C4-2B (cell line): ENCODE measurements at regions not wholly inside any gene's neighbourhood (a gene's known extent, or its start where the extent isn't known, plus 50 kb on each side); places are given as distances from the start of the nearest gene placed in this dataset.

Experiments
- CTCF ChIP-seq: fragments of 450-650 bp; conservative IDR thresholded peaks from 2 replicates; pipeline ENCODE4 v1.5.1; 2017; ENCODE audit warnings: mild to moderate bottlenecking
- ZFX ChIP-seq: fragments of 450-650 bp; IDR thresholded peaks from 2 replicates; pipeline ENCODE4 v1.6.1; 2017

GRCh38 chr2:126356631-126357030 lies 299.3 kb upstream of the GYPC start:
- TF ChIP-seq CTCF (no peak), ZFX (no peak)
